ENCODE measurements at regions not wholly inside any gene's neighbourhood (a gene's known extent, or its start where the extent isn't known, plus 50 kb on each side); places are given as distances from the start of the nearest gene placed in this dataset.

DNA sequence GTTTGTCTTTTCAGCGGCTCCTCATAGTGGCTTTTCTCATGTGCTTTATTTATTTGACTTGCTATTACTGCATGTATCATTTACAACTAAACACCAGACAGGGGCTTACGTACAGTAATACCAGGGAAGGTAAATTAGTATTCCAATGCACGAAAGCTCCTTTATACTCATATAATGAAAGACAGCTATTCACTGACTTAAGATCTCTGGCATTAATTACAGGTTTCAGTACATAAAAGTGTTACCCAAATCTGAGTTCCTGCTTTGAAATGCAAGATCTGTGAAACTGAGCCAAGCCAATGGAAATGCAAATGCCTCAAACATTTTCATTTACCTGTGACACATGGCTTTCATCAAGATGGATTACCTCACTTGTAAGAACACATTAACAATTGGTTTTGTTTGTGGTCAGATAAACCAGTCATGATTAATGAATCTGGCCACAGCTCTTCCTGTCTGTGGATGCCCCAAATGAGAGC lies 107.2 kb downstream of the ANAPC4 start:
- TF ChIP-seq, protein P1, sequence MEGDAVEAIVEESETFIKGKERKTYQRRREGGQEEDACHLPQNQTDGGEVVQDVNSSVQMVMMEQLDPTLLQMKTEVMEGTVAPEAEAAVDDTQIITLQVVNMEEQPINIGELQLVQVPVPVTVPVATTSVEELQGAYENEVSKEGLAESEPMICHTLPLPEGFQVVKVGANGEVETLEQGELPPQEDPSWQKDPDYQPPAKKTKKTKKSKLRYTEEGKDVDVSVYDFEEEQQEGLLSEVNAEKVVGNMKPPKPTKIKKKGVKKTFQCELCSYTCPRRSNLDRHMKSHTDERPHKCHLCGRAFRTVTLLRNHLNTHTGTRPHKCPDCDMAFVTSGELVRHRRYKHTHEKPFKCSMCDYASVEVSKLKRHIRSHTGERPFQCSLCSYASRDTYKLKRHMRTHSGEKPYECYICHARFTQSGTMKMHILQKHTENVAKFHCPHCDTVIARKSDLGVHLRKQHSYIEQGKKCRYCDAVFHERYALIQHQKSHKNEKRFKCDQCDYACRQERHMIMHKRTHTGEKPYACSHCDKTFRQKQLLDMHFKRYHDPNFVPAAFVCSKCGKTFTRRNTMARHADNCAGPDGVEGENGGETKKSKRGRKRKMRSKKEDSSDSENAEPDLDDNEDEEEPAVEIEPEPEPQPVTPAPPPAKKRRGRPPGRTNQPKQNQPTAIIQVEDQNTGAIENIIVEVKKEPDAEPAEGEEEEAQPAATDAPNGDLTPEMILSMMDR (conservative IDR thresholded peaks at IDR 0.05; ENCODE audit: low read depth, low read length) = no peak
- no peak for TF ChIP-seq EZH2 (IDR thresholded peaks at IDR 0.05; ENCODE audit: borderline replicate concordance, low read depth, low read length, poor library complexity, severe bottlenecking)

Measured in A673 (cell line).